Smooth muscle cell (in vitro differentiated cells): ENCODE measurements at regions not wholly inside any gene's neighbourhood (a gene's known extent, or its start where the extent isn't known, plus 50 kb on each side); places are given as distances from the start of the nearest gene placed in this dataset.

ENCODE experiments used
- DNase-seq: peaks from one replicate; lab custom pipeline; 2025; ENCODE audit not compliant: unreplicated experiment; lab: John Stamatoyannopoulos, UW
- H2AFZ ChIP-seq: fragments of 200-600 bp; sonication (generic); 2 replicates; pipeline ENCODE4 v1.6.0; 2016; ENCODE audit warnings: antibody characterized with exemption, low read depth, mild to moderate bottlenecking
- H3F3A ChIP-seq: fragments of 200-600 bp; sonication (generic); 2 replicates; pipeline ENCODE4 v1.6.0; 2017; ENCODE audit warnings: antibody characterized with exemption, low read depth
- H3K27ac ChIP-seq: fragments of 200-600 bp; sonication (generic); 2 replicates; pipeline ENCODE4 v1.5.1; 2016; ENCODE audit warnings: low read depth, mild to moderate bottlenecking
- H3K27me3 ChIP-seq: fragments of 200-600 bp; sonication (generic); 2 replicates; pipeline ENCODE4 v1.6.1; 2016; ENCODE audit warnings: low read depth, mild to moderate bottlenecking
- H3K36me3 ChIP-seq: fragments of 200-600 bp; sonication (generic); 2 replicates; pipeline ENCODE4 v1.5.1; 2016; ENCODE audit warnings: low read depth
- H3K4me1 ChIP-seq: fragments of 200-600 bp; sonication (generic); 2 replicates; pipeline ENCODE4 v1.5.1; 2016; ENCODE audit warnings: low read depth
- H3K4me2 ChIP-seq: fragments of 200-600 bp; sonication (generic); 2 replicates; pipeline ENCODE4 v1.6.0; 2016; ENCODE audit warnings: mild to moderate bottlenecking
- H3K4me3 ChIP-seq: fragments of 200-600 bp; sonication (generic); 2 replicates; pipeline ENCODE4 v1.5.1; 2016; ENCODE audit warnings: mild to moderate bottlenecking
- H3K79me2 ChIP-seq: fragments of 200-600 bp; sonication (generic); 2 replicates; pipeline ENCODE4 v1.6.0; 2016; ENCODE audit warnings: low read depth, mild to moderate bottlenecking
- H3K9ac ChIP-seq: fragments of 200-600 bp; sonication (generic); 2 replicates; pipeline ENCODE4 v1.6.0; 2016; ENCODE audit warnings: low read depth
- H3K9me3 ChIP-seq: fragments of 200-600 bp; sonication (generic); replicated peaks from 2 replicates; pipeline ENCODE4 v1.5.1; 2016; ENCODE audit warnings: low read depth
- H4K20me1 ChIP-seq: fragments of 200-600 bp; sonication (generic); 2 replicates; pipeline ENCODE4 v1.6.0; 2016; ENCODE audit warnings: low read depth
- CTCF ChIP-seq: fragments of 200-600 bp; sonication (generic); IDR thresholded peaks from 2 replicates; pipeline ENCODE4 v1.5.1; 2017; ENCODE audit warnings: borderline replicate concordance, mild to moderate bottlenecking, antibody characterized with exemption; ENCODE audit not compliant: insufficient read depth, poor library complexity, severe bottlenecking
- WGBS: methylation state at CpG from one replicate; pipeline ENCODE4 v1.1.7; 2016; ENCODE audit warnings: low lambda C conversion rate; 5-methylcytosine and 5-hydroxymethylcytosine counted together

- Histone ChIP-seq H3K9ac (no peak overlapping the region), H2AFZ (no peak overlapping the region), H3K36me3 (no peaks in the 10 kb centered on the region), H3K27me3 (no peaks in the 10 kb centered on the region), H3K27ac (no peak overlapping the region), H3K9me3 (no peaks in the 10 kb centered on the region), H3K4me1 (no peaks in the 10 kb centered on the region), H3K79me2 (no peaks in the 10 kb centered on the region), H3K4me2 (no peak overlapping the region), H3K4me3 (no peak overlapping the region), H4K20me1 (no peaks in the 10 kb centered on the region), H3F3A (no peaks in the 10 kb centered on the region)
- TF ChIP-seq CTCF: no peak
- no peak for DNase-seq
- WGBS: 82% methylated on average over 3 of the region's 3 CpGs
These were observed 223.5 kb upstream of the FAM241A start for GRCh38 chr4:111921714-111922113.

- H4K20me1 ChIP-seq: no peaks in the 10 kb centered on the region
- no peak overlapping the region for H3K4me2 ChIP-seq
- H3K9me3 ChIP-seq: no peaks in the 10 kb centered on the region
- H3K4me1 ChIP-seq: no peaks in the 10 kb centered on the region
- TF ChIP-seq CTCF: no peak
- H3K27ac ChIP-seq: peak overlapping the region; percentile 75
- H3K79me2 ChIP-seq: no peaks in the 10 kb centered on the region
- no peaks in the 10 kb centered on the region for H3K27me3 ChIP-seq
- H3F3A ChIP-seq: no peaks in the 10 kb centered on the region
- H2AFZ ChIP-seq: no peak overlapping the region
- no peaks in the 10 kb centered on the region for H3K36me3 ChIP-seq
- H3K9ac ChIP-seq: no peak overlapping the region
- H3K4me3 ChIP-seq: no peak overlapping the region
- WGBS: 51% methylated on average over 6 of the region's 6 CpGs
- no peak for DNase-seq
These were observed 221.5 kb upstream of the FAM241A start for GRCh38 chr4:111923786-111924185.

- Histone ChIP-seq H2AFZ (no peak overlapping the region), H3F3A (no peaks in the 10 kb centered on the region), H4K20me1 (no peaks in the 10 kb centered on the region), H3K27ac (peak overlapping the region; percentile 75), H3K4me2 (no peak overlapping the region), H3K27me3 (no peaks in the 10 kb centered on the region), H3K36me3 (no peaks in the 10 kb centered on the region), H3K9ac (no peak overlapping the region), H3K79me2 (no peaks in the 10 kb centered on the region), H3K9me3 (no peaks in the 10 kb centered on the region), H3K4me1 (no peaks in the 10 kb centered on the region), H3K4me3 (no peak overlapping the region)
- no peak for TF ChIP-seq CTCF
- WGBS: 94% methylated on average over 1 of the region's 1 CpG
- DNase-seq: no peak
These were observed 220.6 kb upstream of the FAM241A start for GRCh38 chr4:111924696-111925095.

GRCh38 chr4:111930659-111931058 is 214.6 kb upstream of the FAM241A start:
- DNase-seq: no peak
- Histone ChIP-seq H3K4me2 (no peak overlapping the region), H4K20me1 (no peaks in the 10 kb centered on the region), H3K36me3 (no peaks in the 10 kb centered on the region), H3K27me3 (no peaks in the 10 kb centered on the region), H3K4me1 (no peaks in the 10 kb centered on the region), H3F3A (no peaks in the 10 kb centered on the region), H2AFZ (no peak overlapping the region), H3K27ac (no peak overlapping the region), H3K4me3 (no peak overlapping the region), H3K79me2 (no peaks in the 10 kb centered on the region), H3K9me3 (no peaks in the 10 kb centered on the region), H3K9ac (no peak overlapping the region)
- WGBS: 72% methylated on average over 2 of the region's 2 CpGs
- no peak for TF ChIP-seq CTCF
